ENCODE measurements at regions not wholly inside any gene's neighbourhood (a gene's known extent, or its start where the extent isn't known, plus 50 kb on each side); places are given as distances from the start of the nearest gene placed in this dataset.
"Not testable (repeated sequence)": the region's sequence is repeated elsewhere in the genome, so short reads cannot be mapped to it uniquely, and the experiment has no call there.

- DNase-seq, result no peak
Measured at GRCh38 chr1:234858722-234859121, 248.7 kb upstream of the IRF2BP2 start.

GRCh38 chr1:234856845-234857245, 246.9 kb upstream of the IRF2BP2 start:
- DNase-seq, result no peak

- DNase-seq, result no peak
Measured at GRCh38 chr1:234855851-234856250, 245.9 kb upstream of the IRF2BP2 start.

- DNase-seq, result no peak
Measured at GRCh38 chr1:234854645-234855039, 244.7 kb upstream of the IRF2BP2 start.

- DNase-seq, result no peak
Measured at GRCh38 chr1:234853906-234854644, 244.1 kb upstream of the IRF2BP2 start.

GRCh38 chr1:234852659-234853058, 242.7 kb upstream of the IRF2BP2 start:
- no peak for DNase-seq

GRCh38 chr1:234851450-234852438, 241.8 kb upstream of the IRF2BP2 start:
- no peak for DNase-seq

GRCh38 chr1:234849832-234850231, 239.9 kb upstream of the IRF2BP2 start:
- DNase-seq, result no peak

- no peak for DNase-seq
Measured at GRCh38 chr1:234848972-234849649, 239.1 kb upstream of the IRF2BP2 start.

- not testable (repeated sequence) for DNase-seq
Measured at GRCh38 chr1:234846813-234847212, 236.8 kb upstream of the IRF2BP2 start.

- DNase-seq, result no peak
Measured at GRCh38 chr1:234845836-234846235, 235.9 kb upstream of the IRF2BP2 start.

GRCh38 chr1:234845097-234845660, 235.2 kb upstream of the IRF2BP2 start:
- DNase-seq, result no peak

GRCh38 chr1:234844479-234845031, 234.6 kb upstream of the IRF2BP2 start:
- no peak for DNase-seq

GRCh38 chr1:234843946-234844345, 234.0 kb upstream of the IRF2BP2 start:
- DNase-seq, result no peak

- no peak for DNase-seq
Measured at GRCh38 chr1:234842726-234843641, 233.0 kb upstream of the IRF2BP2 start.

- DNase-seq, result no peak
Measured at GRCh38 chr1:234841710-234842231, 231.8 kb upstream of the IRF2BP2 start.

GRCh38 chr1:234841281-234841680, 231.3 kb upstream of the IRF2BP2 start:
- no peak for DNase-seq

GRCh38 chr1:234840843-234841242, 230.9 kb upstream of the IRF2BP2 start:
- DNase-seq, result no peak

- no peak for DNase-seq
Measured at GRCh38 chr1:234840253-234840652, 230.3 kb upstream of the IRF2BP2 start.

GRCh38 chr1:234839663-234840062, 229.7 kb upstream of the IRF2BP2 start:
- DNase-seq, result no peak

- DNase-seq, result no peak
Measured at GRCh38 chr1:234838820-234839219, 228.8 kb upstream of the IRF2BP2 start.

All from NCI-H1417 treated with DMSO at 0.1 percent for 48 hours (cell line).